H9 (cell line): ENCODE measurements at regions not wholly inside any gene's neighbourhood (a gene's known extent, or its start where the extent isn't known, plus 50 kb on each side); places are given as distances from the start of the nearest gene placed in this dataset.

ENCODE experiments used
- DNase-seq: peaks from one replicate; pipeline ENCODE4 v3.0.0-alpha.2; 2017
- H2AFZ ChIP-seq: one replicate; pipeline ENCODE4 v1.6.1; 2013; ENCODE audit warnings: mild to moderate bottlenecking, low read length, control low read depth, moderate library complexity
- H2AK5ac ChIP-seq: 2 replicates; pipeline ENCODE4 v1.6.1; 2013; ENCODE audit warnings: low read length, control low read depth, mixed read lengths; ENCODE audit not compliant: insufficient read length
- H2BK120ac ChIP-seq: one replicate; pipeline ENCODE4 v1.6.1; 2013; ENCODE audit warnings: low read depth, mild to moderate bottlenecking, low read length, control low read depth, inconsistent platforms; ENCODE audit not compliant: poor library complexity, severe bottlenecking
- H2BK12ac ChIP-seq: 2 replicates; pipeline ENCODE4 v1.6.1; 2013; ENCODE audit warnings: low read length, control low read depth, mixed read lengths, low read depth; ENCODE audit not compliant: insufficient read length
- H2BK15ac ChIP-seq: 2 replicates; pipeline ENCODE4 v1.6.1; 2013; ENCODE audit warnings: low read depth, low read length, control low read depth
- H2BK20ac ChIP-seq: one replicate; pipeline ENCODE4 v1.6.1; 2013; ENCODE audit warnings: low read depth, mild to moderate bottlenecking, low read length, control low read depth, inconsistent platforms; ENCODE audit not compliant: poor library complexity, severe bottlenecking
- H2BK5ac ChIP-seq: 2 replicates; pipeline ENCODE4 v1.6.1; 2013; ENCODE audit warnings: low read length, control low read depth, mixed read lengths; ENCODE audit not compliant: insufficient read length
- H3K14ac ChIP-seq: 2 replicates; pipeline ENCODE4 v1.6.1; 2013; ENCODE audit warnings: low read length, control low read depth; ENCODE audit not compliant: insufficient read depth
- H3K18ac ChIP-seq: 2 replicates; pipeline ENCODE4 v1.6.1; 2013; ENCODE audit warnings: low read depth, mild to moderate bottlenecking, mixed read lengths, low read length, control low read depth; ENCODE audit not compliant: insufficient read length
- H3K23ac ChIP-seq: 2 replicates; pipeline ENCODE4 v1.6.1; 2013; ENCODE audit warnings: low read length, control low read depth, mixed read lengths, low read depth; ENCODE audit not compliant: insufficient read length
- H3K23me2 ChIP-seq: 2 replicates; pipeline ENCODE4 v1.6.1; 2013; ENCODE audit warnings: low read depth, mild to moderate bottlenecking, mixed read lengths, low read length, control low read depth; ENCODE audit not compliant: insufficient read length, poor library complexity, severe bottlenecking
- H3K27ac ChIP-seq: 2 replicates; pipeline ENCODE4 v1.5.1; 2013; ENCODE audit warnings: low read length, control low read depth, mixed read lengths, low read depth; ENCODE audit not compliant: insufficient read length
- H3K27me3 ChIP-seq: 2 replicates; pipeline ENCODE4 v1.6.1; 2013; ENCODE audit warnings: low read length, control low read depth, inconsistent platforms; ENCODE audit not compliant: insufficient read depth
- H3K4ac ChIP-seq: 2 replicates; pipeline ENCODE4 v1.6.1; 2013; ENCODE audit warnings: low read depth, mild to moderate bottlenecking, control low read depth, inconsistent platforms, low read length, moderate library complexity
- H3K4me1 ChIP-seq: 2 replicates; pipeline ENCODE4 v1.6.1; 2013; ENCODE audit warnings: low read length, control low read depth, inconsistent platforms; ENCODE audit not compliant: insufficient read depth
- H3K4me2 ChIP-seq: 2 replicates; pipeline ENCODE4 v1.6.1; 2013; ENCODE audit warnings: low read length, control low read depth, mixed read lengths; ENCODE audit not compliant: insufficient read length, insufficient read depth
- H3K56ac ChIP-seq: 2 replicates; pipeline ENCODE4 v1.6.1; 2013; ENCODE audit warnings: low read depth, mild to moderate bottlenecking, mixed read lengths, low read length, control low read depth; ENCODE audit not compliant: insufficient read length
- H3K79me1 ChIP-seq: 2 replicates; pipeline ENCODE4 v1.6.1; 2013; ENCODE audit warnings: low read depth, mild to moderate bottlenecking, moderate library complexity, low read length, control low read depth, inconsistent platforms; ENCODE audit not compliant: insufficient read depth, poor library complexity, severe bottlenecking
- H3K79me2 ChIP-seq: 2 replicates; pipeline ENCODE4 v1.6.1; 2013; ENCODE audit warnings: low read length, control low read depth, inconsistent platforms; ENCODE audit not compliant: insufficient read depth
- H3K9ac ChIP-seq: 2 replicates; pipeline ENCODE4 v1.6.1; 2013; ENCODE audit warnings: low read length, control low read depth, mixed read lengths; ENCODE audit not compliant: insufficient read length; ENCODE audit errors: extremely low read depth
- H3K9me3 ChIP-seq: one replicate; pipeline ENCODE4 v1.6.1; 2013; ENCODE audit warnings: low read depth, low read length, inconsistent platforms; ENCODE audit not compliant: control insufficient read depth
- H3T11ph ChIP-seq: one replicate; pipeline ENCODE4 v1.6.1; 2013; ENCODE audit warnings: mild to moderate bottlenecking, low read length, control low read depth, inconsistent platforms
- H4K20me1 ChIP-seq: one replicate; pipeline ENCODE4 v1.6.1; 2013; ENCODE audit not compliant: control insufficient read depth, insufficient read length, insufficient read depth
- H4K5ac ChIP-seq: 2 replicates; pipeline ENCODE4 v1.6.1; 2013; ENCODE audit warnings: low read depth, mild to moderate bottlenecking, mixed read lengths, low read length, control low read depth; ENCODE audit not compliant: insufficient read length
- H4K8ac ChIP-seq: replicated peaks from 2 replicates; pipeline ENCODE4 v1.6.1; 2013; ENCODE audit warnings: low read length, control low read depth, mixed read lengths, low read depth; ENCODE audit not compliant: insufficient read length
- H4K91ac ChIP-seq: 2 replicates; pipeline ENCODE4 v1.6.1; 2013; ENCODE audit warnings: low read depth, mild to moderate bottlenecking, moderate library complexity, mixed read lengths, low read length, control low read depth; ENCODE audit not compliant: insufficient read length
- H3K27ac Mint-ChIP-seq, 3 experiments: 2 replicates in 2 of 3; 3 replicates in 1 of 3; pipeline ENCODE4 v1.8.0; 2020 to 2021; ENCODE audit warnings: mixed read lengths in 3 of 3, mild to moderate bottlenecking in 1 of 3, moderate library complexity in 1 of 3
- H3K27me3 Mint-ChIP-seq: 2 replicates; pipeline ENCODE4 v1.8.0; 2021; ENCODE audit warnings: low read depth, mild to moderate bottlenecking, moderate library complexity, mixed read lengths
- H3K36me3 Mint-ChIP-seq, 3 experiments: 2 replicates in 2 of 3; 3 replicates in 1 of 3; pipeline ENCODE4 v1.8.0; 2020 to 2021; ENCODE audit warnings: low read depth in 3 of 3, mixed read lengths in 3 of 3; ENCODE audit not compliant: insufficient read depth in 1 of 3
- H3K4me1 Mint-ChIP-seq, 2 experiments: 2 replicates each; pipeline ENCODE4 v1.8.0; 2020; ENCODE audit warnings: mixed read lengths in 2 of 2
- H3K4me3 Mint-ChIP-seq, 2 experiments: 2 replicates in 1 of 2; 3 replicates in 1 of 2; pipeline ENCODE4 v1.8.0; 2020 to 2021; ENCODE audit warnings: mild to moderate bottlenecking in 2 of 2, mixed read lengths in 2 of 2, moderate library complexity in 1 of 2
- H3K9me3 Mint-ChIP-seq, 2 experiments: 2 replicates in 1 of 2; 3 replicates in 1 of 2; pipeline ENCODE4 v1.8.0; 2020; ENCODE audit warnings: mild to moderate bottlenecking in 2 of 2, mixed read lengths in 2 of 2, moderate library complexity in 1 of 2
- CTCF ChIP-seq: fragments of 200-600 bp; sonication (generic); conservative IDR thresholded peaks from 3 replicates; pipeline ENCODE4 v1.8.0; 2021; ENCODE audit warnings: antibody characterized with exemption, mild to moderate bottlenecking
- WGBS: extraction: QIAGEN DNeasy Blood & Tissue Kit; methylation state at CpG from one replicate; pipeline ENCODE4 v1.1.7; 2013; ENCODE audit warnings: missing lambda C conversion rate, low lambda C conversion rate, mixed read lengths; ENCODE audit not compliant: insufficient read length; ENCODE audit errors: extremely low coverage; 5-methylcytosine and 5-hydroxymethylcytosine counted together

- no peak for TF ChIP-seq CTCF
- H3K27me3 ChIP-seq = no peaks in the 10 kb centered on the region
- no peak for DNase-seq
- H3K4me1 ChIP-seq = no peaks in the 10 kb centered on the region
- no peak overlapping the region for H3K23ac ChIP-seq
- H3K4me3 Mint-ChIP-seq = no peak overlapping the region
- no peak overlapping the region for H4K91ac ChIP-seq
- H3K27ac ChIP-seq = no peak overlapping the region
- no peak overlapping the region for H4K5ac ChIP-seq
- H3K56ac ChIP-seq = no peak overlapping the region
- peaks cover 0 to 4% of the 10 kb centered on the region in 2 experiments; a peak in 1 of 5 replicates for H3K9me3 Mint-ChIP-seq
- H2BK5ac ChIP-seq = no peak overlapping the region
- H3K4me1 Mint-ChIP-seq = peaks cover 8 to 23% of the 10 kb centered on the region in 2 experiments
- H3K9ac ChIP-seq = no peak overlapping the region
- no peak overlapping the region for H3K4me2 ChIP-seq
- no peaks in the 10 kb centered on the region for H3K9me3 ChIP-seq
- H3K27me3 Mint-ChIP-seq = no peaks in the 10 kb centered on the region; the same call in 1 of the 2 replicates
- no peak overlapping the region for H2BK120ac ChIP-seq
- H2BK15ac ChIP-seq = no peak overlapping the region
- no peaks in the 10 kb centered on the region for H3K79me1 ChIP-seq
- no peaks in the 10 kb centered on the region for H3K79me2 ChIP-seq
- WGBS = no CpG with 5 or more reads among the region's 6 CpGs
- no peak overlapping the region for H2AFZ ChIP-seq
- no peak overlapping the region for H4K8ac ChIP-seq
- H3T11ph ChIP-seq = no peak overlapping the region
- H3K4ac ChIP-seq = no peak overlapping the region
- H3K14ac ChIP-seq = no peak overlapping the region
- H3K36me3 Mint-ChIP-seq = no peaks in the 10 kb centered on the region
- H3K27ac Mint-ChIP-seq = no peak overlapping the region
- no peaks in the 10 kb centered on the region for H4K20me1 ChIP-seq
- no peak overlapping the region for H2BK12ac ChIP-seq
- no peaks in the 10 kb centered on the region for H3K23me2 ChIP-seq
- no peak overlapping the region for H2AK5ac ChIP-seq
- no peak overlapping the region for H2BK20ac ChIP-seq
- no peak overlapping the region for H3K18ac ChIP-seq
Measured at GRCh38 chr17:14815079-14815478, 450.0 kb downstream of the PMP22 start.
